Adrenal gland (tissue), 9 donors: ENCODE measurements at regions not wholly inside any gene's neighbourhood (a gene's known extent, or its start where the extent isn't known, plus 50 kb on each side); places are given as distances from the start of the nearest gene placed in this dataset.

ENCODE experiments used
- DNase-seq, 7 donors: peaks; one replicate each; pipeline ENCODE4 v3.0.0-alpha.2; 2019 to 2020
- H3K27ac ChIP-seq, 5 donors: fragments of 200-600 bp; sonication (generic) in 4 of 5; 1 replicate in 3 of 5; 2 replicates in 2 of 5; pipeline versions ENCODE4 v1.5.1 to v1.8.0; 2016 to 2020; ENCODE audit warnings: mild to moderate bottlenecking in 1 of 5
- H3K27me3 ChIP-seq: fragments of 200-600 bp; 2 replicates; pipeline ENCODE4 v1.8.0; 2021
- H3K36me3 ChIP-seq, 2 donors: fragments of 200-600 bp; replicated peaks in 1 of 2; 1 replicate in 1 of 2; 2 replicates in 1 of 2; pipeline versions ENCODE4 v1.5.1 to v1.8.0; 2018 to 2022
- H3K4me1 ChIP-seq, 2 donors: fragments of 200-600 bp; replicated peaks in 1 of 2; 1 replicate in 1 of 2; 2 replicates in 1 of 2; pipeline versions ENCODE4 v1.5.1 to v1.8.0; 2018 to 2021
- H3K4me3 ChIP-seq, 4 donors: fragments of 200-600 bp; sonication (generic) in 3 of 4; one replicate each; pipeline ENCODE4 v1.5.1; 2016 to 2018
- H3K9me3 ChIP-seq, 3 donors: fragments of 200-600 bp; sonication (generic) in 1 of 3; replicated peaks in 1 of 3; 1 replicate in 2 of 3; 2 replicates in 1 of 3; pipeline versions ENCODE4 v1.5.1 to v1.8.0; 2016 to 2021
- POLR2A ChIP-seq, 2 donors: fragments of 450-650 bp; IDR thresholded peaks; one replicate each; pipeline ENCODE4 v1.6.1; 2017; ENCODE audit warnings: antibody characterized with exemption in 2 of 2, mild to moderate bottlenecking in 2 of 2, moderate library complexity in 1 of 2
- WGBS, 4 donors: extraction: QIAGEN DNeasy Blood & Tissue Kit in 2 of 4; methylation state at CpG; one replicate each; pipeline versions ENCODE4 v1.1.5 to v1.1.7; 2013 to 2017; 5-methylcytosine and 5-hydroxymethylcytosine counted together
- intact Hi-C, 2 donors: fragments of 100-400 bp; cut with DNase I; formaldehyde crosslinking; loops; one replicate each; pipeline versions ENCODE4 v1.14.1 to v1.15.0; 2022 to 2023
- TF ChIP-seq, protein P1 (sequence below), 6 experiments: fragments of 450-650 bp in 4 of 6; fragments of 200-600 bp in 2 of 6; sonication (generic) in 1 of 6; IDR thresholded peaks; 1 replicate in 5 of 6; 2 replicates in 1 of 6; pipeline versions ENCODE4 v1.5.1 to v1.8.0; 2016 to 2021; ENCODE audit warnings: antibody characterized with exemption in 6 of 6, mild to moderate bottlenecking in 2 of 6, moderate library complexity in 1 of 6
- donor health status: healthy with polysubstance abuse.
- donor health status: Bipolar disorder and iron deficiency.
- donor health status: DM: yes; HTN: yes; CAD: no.
- donor health status: DM: no; HTN: no; CAD: no.
- donor health status: DM: no; HTN: no; CAD: no.

GRCh38 chr4:66404141-66404540 is 733.9 kb upstream of the EPHA5 start:
- TF ChIP-seq, protein P1, sequence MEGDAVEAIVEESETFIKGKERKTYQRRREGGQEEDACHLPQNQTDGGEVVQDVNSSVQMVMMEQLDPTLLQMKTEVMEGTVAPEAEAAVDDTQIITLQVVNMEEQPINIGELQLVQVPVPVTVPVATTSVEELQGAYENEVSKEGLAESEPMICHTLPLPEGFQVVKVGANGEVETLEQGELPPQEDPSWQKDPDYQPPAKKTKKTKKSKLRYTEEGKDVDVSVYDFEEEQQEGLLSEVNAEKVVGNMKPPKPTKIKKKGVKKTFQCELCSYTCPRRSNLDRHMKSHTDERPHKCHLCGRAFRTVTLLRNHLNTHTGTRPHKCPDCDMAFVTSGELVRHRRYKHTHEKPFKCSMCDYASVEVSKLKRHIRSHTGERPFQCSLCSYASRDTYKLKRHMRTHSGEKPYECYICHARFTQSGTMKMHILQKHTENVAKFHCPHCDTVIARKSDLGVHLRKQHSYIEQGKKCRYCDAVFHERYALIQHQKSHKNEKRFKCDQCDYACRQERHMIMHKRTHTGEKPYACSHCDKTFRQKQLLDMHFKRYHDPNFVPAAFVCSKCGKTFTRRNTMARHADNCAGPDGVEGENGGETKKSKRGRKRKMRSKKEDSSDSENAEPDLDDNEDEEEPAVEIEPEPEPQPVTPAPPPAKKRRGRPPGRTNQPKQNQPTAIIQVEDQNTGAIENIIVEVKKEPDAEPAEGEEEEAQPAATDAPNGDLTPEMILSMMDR (IDR thresholded peaks at IDR 0.05), result no peak
- no peaks in the 10 kb centered on the region for H3K9me3 ChIP-seq
- 43 to 74% (median 65%) methylated on average over 5 of the region's 5 CpGs for WGBS, 4 donors
- no peak overlapping the region for H3K4me3 ChIP-seq
- no peaks in the 10 kb centered on the region for H3K27me3 ChIP-seq
- intact Hi-C loops, result no loop called here
- H3K27ac ChIP-seq, result no peak overlapping the region
- DNase-seq, result no peak
- H3K36me3 ChIP-seq, result no peaks in the 10 kb centered on the region
- no peaks in the 10 kb centered on the region for H3K4me1 ChIP-seq

GRCh38 chr4:66376921-66377320 is 706.6 kb upstream of the EPHA5 start:
- no peaks in the 10 kb centered on the region for H3K9me3 ChIP-seq
- 8 to 29% (median 20%) methylated on average over 1 of the region's 1 CpG for WGBS, 4 donors
- H3K36me3 ChIP-seq, result no peaks in the 10 kb centered on the region
- H3K27me3 ChIP-seq, result no peaks in the 10 kb centered on the region
- TF ChIP-seq, protein P1 (IDR thresholded peaks at IDR 0.05), result no peak
- TF ChIP-seq POLR2A (IDR thresholded peaks at IDR 0.05), result no peak
- no peak overlapping the region for H3K4me3 ChIP-seq
- DNase-seq, result no peak
- intact Hi-C loops, result no loop called here
- no peak overlapping the region for H3K27ac ChIP-seq
- no peaks in the 10 kb centered on the region for H3K4me1 ChIP-seq

- DNase-seq, result no peak
- TF ChIP-seq POLR2A (IDR thresholded peaks at IDR 0.05), result no peak
- TF ChIP-seq, protein P1 (IDR thresholded peaks at IDR 0.05), result no peak
- no peak overlapping the region for H3K27ac ChIP-seq
- no peaks in the 10 kb centered on the region for H3K36me3 ChIP-seq
- H3K4me3 ChIP-seq, result no peak overlapping the region
- intact Hi-C loops, result no loop called here
- H3K4me1 ChIP-seq, result no peaks in the 10 kb centered on the region
- no peaks in the 10 kb centered on the region for H3K27me3 ChIP-seq
- H3K9me3 ChIP-seq, result no peaks in the 10 kb centered on the region
Measured at GRCh38 chr4:66376396-66376795, 706.1 kb upstream of the EPHA5 start.

- Histone ChIP-seq H3K27ac (no peak overlapping the region), H3K27me3 (no peaks in the 10 kb centered on the region), H3K36me3 (no peaks in the 10 kb centered on the region), H3K9me3 (no peaks in the 10 kb centered on the region), H3K4me1 (no peaks in the 10 kb centered on the region), H3K4me3 (no peak overlapping the region)
- no peak for TF ChIP-seq POLR2A (IDR thresholded peaks at IDR 0.05)
- TF ChIP-seq, protein P1 (IDR thresholded peaks at IDR 0.05), result no peak
- intact Hi-C loops, result no loop called here
- no peak for DNase-seq
Measured at GRCh38 chr4:66373268-66373667, 703.0 kb upstream of the EPHA5 start.
